Lung (tissue), 11 donors: ENCODE measurements at regions not wholly inside any gene's neighbourhood (a gene's known extent, or its start where the extent isn't known, plus 50 kb on each side); places are given as distances from the start of the nearest gene placed in this dataset.

Experiments used
- ATAC-seq: fragments of 200-7000 bp; cut with Tn5 transposase; one replicate; pipeline ENCODE4 v1.9.1; 2020; ENCODE audit warnings: moderate number of reproducible peaks; ENCODE audit not compliant: insufficient read depth, low FRiP score
- DNase-seq, 3 donors: peaks; one replicate each; pipeline ENCODE4 v3.0.0-alpha.2; 2013 to 2017
- H3K27ac ChIP-seq, 2 donors: one replicate each; pipeline ENCODE4 v1.5.1; 2013; ENCODE audit warnings: mild to moderate bottlenecking in 2 of 2, moderate library complexity in 2 of 2, control low read depth in 1 of 2, inconsistent platforms in 1 of 2, low read depth in 1 of 2, low read length in 1 of 2
- H3K27me3 ChIP-seq, 3 donors: one replicate each; pipeline ENCODE4 v1.5.1; 2013; ENCODE audit warnings: low read length in 2 of 3; ENCODE audit not compliant: control insufficient read depth in 3 of 3, insufficient read depth in 3 of 3
- H3K36me3 ChIP-seq, 4 donors: one replicate each; pipeline ENCODE4 v1.5.1; 2013; ENCODE audit warnings: low read length in 4 of 4, mild to moderate bottlenecking in 1 of 4, moderate library complexity in 1 of 4; ENCODE audit not compliant: control insufficient read depth in 4 of 4, insufficient read depth in 4 of 4
- H3K4me1 ChIP-seq, 5 donors: one replicate each; pipeline ENCODE4 v1.5.1; 2013; ENCODE audit warnings: low read length in 5 of 5, mild to moderate bottlenecking in 2 of 5, moderate library complexity in 1 of 5; ENCODE audit not compliant: control insufficient read depth in 5 of 5, insufficient read depth in 5 of 5
- H3K4me3 ChIP-seq: one replicate; pipeline ENCODE4 v1.5.1; 2013; ENCODE audit warnings: mild to moderate bottlenecking, control low read depth, moderate library complexity
- H3K9ac ChIP-seq, 2 donors: one replicate each; pipeline ENCODE4 v1.5.1; 2013; ENCODE audit warnings: low read length in 2 of 2, control low read depth in 1 of 2; ENCODE audit not compliant: insufficient read depth in 1 of 2
- H3K9me3 ChIP-seq, 4 donors: one replicate each; pipeline ENCODE4 v1.5.1; 2013; ENCODE audit warnings: low read length in 3 of 4, mild to moderate bottlenecking in 1 of 4, moderate library complexity in 1 of 4; ENCODE audit not compliant: control insufficient read depth in 4 of 4, insufficient read depth in 3 of 4
- CTCF ChIP-seq: IDR thresholded peaks from 2 replicates; pipeline ENCODE4 v1.5.1; 2012; ENCODE audit warnings: mild to moderate bottlenecking; ENCODE audit errors: control extremely low read depth, extremely low read depth
- WGBS, 2 donors: extraction: QIAGEN DNeasy Blood & Tissue Kit; methylation state at CpG; one replicate each; pipeline ENCODE4 v1.1.7; 2013; 5-methylcytosine and 5-hydroxymethylcytosine counted together
- donor health status: control.
- donor health status: control.
- donor health status: Bipolar disorder and iron deficiency.
- donor health status: healthy.
- donor health status: DM: yes; HTN: yes; CAD: no.

- no peak for TF ChIP-seq CTCF
- ATAC-seq, result no peak
- Histone ChIP-seq H3K36me3 (no peaks in the 10 kb centered on the region), H3K9ac (no peak overlapping the region), H3K27ac (no peak overlapping the region), H3K4me3 (no peak overlapping the region), H3K9me3 (no peaks in the 10 kb centered on the region), H3K27me3 (no peaks in the 10 kb centered on the region), H3K4me1 (no peaks in the 10 kb centered on the region)
- no peak for DNase-seq
Observed at GRCh38 chr13:37981932-37982331, 112.4 kb upstream of the TRPC4 start.

DNA sequence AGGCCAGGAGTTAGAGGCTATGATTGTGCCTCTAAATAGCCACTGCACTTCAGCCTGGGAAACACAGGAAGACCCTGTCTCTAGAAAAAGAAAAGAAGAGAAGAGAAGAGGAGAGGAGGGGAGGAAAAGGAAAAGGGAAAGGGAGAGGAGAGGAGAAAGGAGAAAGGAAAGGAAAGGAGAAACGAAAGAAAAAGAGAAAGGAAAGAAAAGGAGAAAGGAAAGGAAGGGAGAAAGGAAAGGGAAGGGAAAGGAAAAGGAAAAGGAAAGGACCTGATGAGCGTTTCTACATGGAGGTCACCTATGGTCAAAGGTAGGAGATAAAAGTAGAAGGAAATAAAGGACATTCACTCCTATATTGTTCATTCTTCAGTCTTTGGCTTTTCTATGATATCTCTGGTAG lies 109.1 kb upstream of the TRPC4 start:
- TF ChIP-seq CTCF, result no peak
- H3K4me1 ChIP-seq, result no peaks in the 10 kb centered on the region
- DNase-seq (no peak), ATAC-seq (no peak)
- 62 to 68% methylated on average over 2 of the region's 2 CpGs for WGBS, 2 donors
- H3K27me3 ChIP-seq, result no peaks in the 10 kb centered on the region
- no peak overlapping the region for H3K4me3 ChIP-seq
- no peak overlapping the region for H3K27ac ChIP-seq
- H3K9me3 ChIP-seq, result no peaks in the 10 kb centered on the region
- H3K36me3 ChIP-seq, result no peaks in the 10 kb centered on the region
- H3K9ac ChIP-seq, result no peak overlapping the region

- no peaks in the 10 kb centered on the region for H3K36me3 ChIP-seq
- no peak overlapping the region for H3K9ac ChIP-seq
- TF ChIP-seq CTCF, result no peak
- H3K9me3 ChIP-seq, result no peaks in the 10 kb centered on the region
- DNase-seq, result no peak
- peaks cover 0 to 2% (median 0%) of the 10 kb centered on the region in 5 donors for H3K4me1 ChIP-seq
- no peak overlapping the region for H3K27ac ChIP-seq
- ATAC-seq, result no peak
- no peak overlapping the region for H3K4me3 ChIP-seq
- WGBS, 2 donors, result 48 to 79% methylated on average over 2 of the region's 2 CpGs
- H3K27me3 ChIP-seq, result no peaks in the 10 kb centered on the region
Observed at GRCh38 chr13:37968555-37968954, 99.0 kb upstream of the TRPC4 start.

DNA sequence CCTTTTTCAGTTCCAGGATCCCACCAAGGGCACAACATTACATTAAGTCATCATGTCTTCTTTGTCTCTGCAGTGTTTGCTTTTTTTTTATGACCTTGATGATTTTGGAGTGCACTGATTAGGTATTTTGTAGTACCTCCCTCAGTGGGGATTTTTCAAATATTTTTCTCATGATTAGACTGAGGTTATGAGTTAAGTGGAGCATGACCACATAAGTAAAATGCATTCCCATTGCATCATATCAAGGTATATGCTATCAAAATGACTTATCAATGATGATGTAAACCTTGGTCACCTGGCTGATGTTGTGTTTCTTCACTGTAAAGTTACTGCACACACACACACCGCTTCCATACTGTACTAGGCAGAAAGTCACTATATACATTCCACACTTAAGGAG lies 96.7 kb upstream of the TRPC4 start:
- WGBS, 2 donors, result 77 to 93% methylated on average over 1 of the region's 1 CpG
- Histone ChIP-seq H3K4me1 (peaks cover 0 to 2% (median 0%) of the 10 kb centered on the region in 5 donors), H3K9ac (no peak overlapping the region), H3K27me3 (no peaks in the 10 kb centered on the region), H3K4me3 (no peak overlapping the region), H3K27ac (no peak overlapping the region), H3K9me3 (no peaks in the 10 kb centered on the region), H3K36me3 (no peaks in the 10 kb centered on the region)
- TF ChIP-seq CTCF, result no peak
- ATAC-seq (no peak), DNase-seq (no peak)
